CD14-positive monocyte (primary cell): ENCODE measurements at regions not wholly inside any gene's neighbourhood (a gene's known extent, or its start where the extent isn't known, plus 50 kb on each side); places are given as distances from the start of the nearest gene placed in this dataset.

ENCODE experiments used
- DNase-seq, 3 donors: peaks; one replicate each; pipeline ENCODE4 v3.0.0-alpha.2; 2011 to 2022
- H2AFZ ChIP-seq: 2 replicates; pipeline ENCODE4 v1.6.0; 2012; ENCODE audit warnings: mild to moderate bottlenecking, low read depth, low read length, inconsistent platforms; ENCODE audit not compliant: insufficient read depth, poor library complexity, severe bottlenecking
- H3K27ac ChIP-seq, 2 donors: 1 replicate in 1 of 2; 2 replicates in 1 of 2; pipeline ENCODE4 v1.5.1; 2012 to 2013; ENCODE audit warnings: low read length in 2 of 2, control low read depth in 1 of 2, inconsistent platforms in 1 of 2, low read depth in 1 of 2, mild to moderate bottlenecking in 1 of 2
- H3K27me3 ChIP-seq, 2 donors: one replicate each; pipeline versions ENCODE4 v1.6.0 to v1.6.1; 2011 to 2013; ENCODE audit warnings: low read length in 2 of 2; ENCODE audit not compliant: control insufficient read depth in 2 of 2, insufficient read depth in 2 of 2
- H3K36me3 ChIP-seq, 2 donors: replicated peaks in 1 of 2; 1 replicate in 1 of 2; 2 replicates in 1 of 2; pipeline versions ENCODE4 v1.5.1 to v1.6.1; 2012 to 2013; ENCODE audit warnings: low read length in 2 of 2, control low read depth in 1 of 2, inconsistent platforms in 1 of 2, mild to moderate bottlenecking in 1 of 2; ENCODE audit not compliant: insufficient read depth in 2 of 2, control insufficient read depth in 1 of 2
- H3K4me1 ChIP-seq, 2 donors: 1 replicate in 1 of 2; 2 replicates in 1 of 2; pipeline versions ENCODE4 v1.5.1 to v1.6.1; 2012 to 2013; ENCODE audit warnings: low read length in 2 of 2, control low read depth in 1 of 2, inconsistent platforms in 1 of 2, mild to moderate bottlenecking in 1 of 2, moderate library complexity in 1 of 2; ENCODE audit not compliant: insufficient read depth in 2 of 2, control insufficient read depth in 1 of 2
- H3K4me2 ChIP-seq: replicated peaks from 2 replicates; pipeline ENCODE3; 2012; ENCODE audit warnings: low read length, moderate library complexity, mild to moderate bottlenecking; ENCODE audit not compliant: poor library complexity, severe bottlenecking; ENCODE audit errors: extremely low read depth
- H3K4me3 ChIP-seq, 3 experiments: fragments of 200-600 bp in 1 of 3; sonication (generic) in 1 of 3; replicated peaks in 1 of 3; 1 replicate in 2 of 3; 2 replicates in 1 of 3; pipeline ENCODE4 v1.5.1; 2011 to 2013; ENCODE audit warnings: low read length in 3 of 3, mild to moderate bottlenecking in 3 of 3, control low read depth in 2 of 3, low read depth in 2 of 3, inconsistent platforms in 1 of 3, moderate library complexity in 1 of 3
- H3K79me2 ChIP-seq: 2 replicates; pipeline ENCODE4 v1.6.0; 2012; ENCODE audit warnings: mild to moderate bottlenecking, control low read depth, inconsistent platforms, low read length, moderate library complexity; ENCODE audit not compliant: insufficient read depth
- H3K9ac ChIP-seq: 2 replicates; pipeline ENCODE4 v1.6.0; 2017; ENCODE audit warnings: low read length, mild to moderate bottlenecking; ENCODE audit not compliant: insufficient read depth, poor library complexity, severe bottlenecking
- H3K9me3 ChIP-seq, 2 donors: replicated peaks in 1 of 2; 1 replicate in 1 of 2; 2 replicates in 1 of 2; pipeline versions ENCODE4 v1.5.1 to v1.6.1; 2012 to 2013; ENCODE audit warnings: low read length in 2 of 2, control low read depth in 1 of 2; ENCODE audit not compliant: control insufficient read depth in 1 of 2, insufficient read depth in 1 of 2
- H4K20me1 ChIP-seq: 2 replicates; pipeline ENCODE4 v1.6.0; 2012; ENCODE audit warnings: mild to moderate bottlenecking, low read length, control low read depth, moderate library complexity; ENCODE audit not compliant: insufficient read depth
- H3K27ac Mint-ChIP-seq, 7 donors: one replicate each; pipeline ENCODE4 v1.8.0; 2020; ENCODE audit warnings: mild to moderate bottlenecking in 7 of 7, mixed read lengths in 7 of 7, moderate library complexity in 6 of 7, inconsistent platforms in 2 of 7
- H3K27me3 Mint-ChIP-seq, 3 donors: one replicate each; pipeline ENCODE4 v1.8.0; 2021 to 2022; ENCODE audit warnings: low read depth in 3 of 3, mild to moderate bottlenecking in 3 of 3, mixed read lengths in 3 of 3, moderate library complexity in 3 of 3, inconsistent platforms in 1 of 3
- H3K36me3 Mint-ChIP-seq, 2 donors: one replicate each; pipeline ENCODE4 v1.8.0; 2020; ENCODE audit warnings: mixed read lengths in 2 of 2, inconsistent platforms in 1 of 2, mild to moderate bottlenecking in 1 of 2
- H3K4me1 Mint-ChIP-seq: one replicate; pipeline ENCODE4 v1.8.0; 2020; ENCODE audit warnings: mild to moderate bottlenecking, mixed read lengths
- H3K4me3 Mint-ChIP-seq, 2 donors: one replicate each; pipeline ENCODE4 v1.8.0; 2020; ENCODE audit warnings: mild to moderate bottlenecking in 2 of 2, mixed read lengths in 2 of 2, moderate library complexity in 1 of 2
- H3K9me3 Mint-ChIP-seq, 7 donors: one replicate each; pipeline ENCODE4 v1.8.0; 2020 to 2022; ENCODE audit warnings: mixed read lengths in 7 of 7, mild to moderate bottlenecking in 6 of 7, moderate library complexity in 6 of 7, inconsistent platforms in 2 of 7
- CTCF ChIP-seq: fragments of 200-600 bp; IDR thresholded peaks from one replicate; pipeline ENCODE4 v1.8.0; 2022; ENCODE audit warnings: antibody characterized with exemption, mild to moderate bottlenecking
- WGBS: methylation state at CpG from one replicate; pipeline ENCODE4 v1.1.5; 2013; ENCODE audit warnings: missing lambda C conversion rate; ENCODE audit not compliant: insufficient coverage; 5-methylcytosine and 5-hydroxymethylcytosine counted together
- intact Hi-C, 2 donors: fragments of 100-400 bp; cut with micrococcal nuclease; formaldehyde crosslinking; loops; one replicate each; pipeline versions ENCODE4 v1.15.0 to v1.15.1; 2023

DNA sequence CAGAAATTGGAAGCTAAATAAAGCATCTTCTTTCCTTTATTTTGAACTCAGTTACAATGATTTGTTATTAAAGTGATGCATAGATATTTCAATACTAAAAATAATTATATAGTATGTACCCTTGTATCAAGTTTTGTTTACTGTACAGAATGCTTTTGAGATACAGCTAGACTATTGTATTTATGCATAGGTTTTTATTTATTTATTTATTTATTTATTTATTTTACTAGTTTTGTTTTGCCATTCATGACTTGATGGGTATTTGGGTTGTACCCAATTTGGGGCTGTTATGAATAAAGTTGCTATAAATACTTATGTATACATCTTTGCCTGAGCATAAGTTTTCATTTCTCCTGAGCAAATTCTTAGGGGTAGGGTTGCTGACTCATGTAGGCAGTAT, 118.7 kb upstream of the NXPH2 start:
- no peaks in the 10 kb centered on the region for H3K36me3 ChIP-seq
- H3K9me3 Mint-ChIP-seq, result peaks cover 6 to 24% (median 9%) of the 10 kb centered on the region in 7 donors

GRCh38 chr2:138897274-138897673, 117.1 kb upstream of the NXPH2 start:
- Histone ChIP-seq H3K27ac (no peak overlapping the region), H3K4me1 (no peaks in the 10 kb centered on the region), H3K9ac (no peak overlapping the region), H3K4me3 (no peak overlapping the region), H3K79me2 (no peaks in the 10 kb centered on the region), H2AFZ (no peak overlapping the region), H3K36me3 (no peaks in the 10 kb centered on the region), H3K9me3 (peaks cover 7 to 19% of the 10 kb centered on the region in 2 donors), H3K27me3 (no peaks in the 10 kb centered on the region), H4K20me1 (no peaks in the 10 kb centered on the region), H3K4me2 (no peak overlapping the region)
- no peak for TF ChIP-seq CTCF
- Mint-ChIP-seq H3K27ac (no peak overlapping the region), H3K4me3 (no peak overlapping the region), H3K27me3 (no peaks in the 10 kb centered on the region), H3K36me3 (no peaks in the 10 kb centered on the region), H3K9me3 (peaks cover 6 to 19% (median 9%) of the 10 kb centered on the region in 7 donors), H3K4me1 (no peaks in the 10 kb centered on the region)
- intact Hi-C loops, result no loop called here
- no peak for DNase-seq
- 84% methylated on average over 10 of the region's 12 CpGs for WGBS

More for the DNA sequence above, 118.7 kb upstream of the NXPH2 start:
- Mint-ChIP-seq H3K4me1 (no peaks in the 10 kb centered on the region), H3K27me3 (no peaks in the 10 kb centered on the region), H3K27ac (no peak overlapping the region), H3K4me3 (no peak overlapping the region), H3K36me3 (no peaks in the 10 kb centered on the region)
- Histone ChIP-seq H3K4me1 (no peaks in the 10 kb centered on the region), H3K4me3 (no peak overlapping the region), H3K27me3 (no peaks in the 10 kb centered on the region), H3K4me2 (no peak overlapping the region), H4K20me1 (no peaks in the 10 kb centered on the region), H3K27ac (no peak overlapping the region), H3K9ac (no peak overlapping the region), H3K9me3 (peaks cover 7 to 23% of the 10 kb centered on the region in 2 donors), H3K79me2 (no peaks in the 10 kb centered on the region), H2AFZ (no peak overlapping the region)
- no peak for DNase-seq
- TF ChIP-seq CTCF, result no peak
- intact Hi-C loops, result no loop called here
